ENCODE measurements at regions not wholly inside any gene's neighbourhood (a gene's known extent, or its start where the extent isn't known, plus 50 kb on each side); places are given as distances from the start of the nearest gene placed in this dataset.

DNA sequence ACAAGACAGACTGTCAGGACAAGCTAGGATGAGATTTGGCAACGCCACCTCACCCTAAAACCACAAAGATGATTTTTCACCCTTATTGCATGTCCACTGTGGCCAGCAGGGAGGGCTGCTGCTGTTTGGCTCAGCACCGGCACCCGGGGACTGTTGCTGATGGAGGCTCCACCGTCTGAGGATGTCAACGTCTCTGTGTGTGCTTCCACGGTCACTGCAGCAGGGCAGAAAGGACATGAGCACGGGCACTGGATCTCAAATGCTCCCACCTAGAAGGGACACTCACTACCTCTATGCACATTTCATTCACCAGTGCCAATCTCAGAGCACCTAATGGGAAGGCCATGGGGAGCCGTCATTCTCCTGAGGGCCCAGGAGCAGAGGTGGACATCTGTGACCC, 599.6 kb downstream of the PTPRU start:
- DNase-seq (ENCODE audit: low read depth in 4 of 4, low spot score in 1 of 4): no peak

DNA sequence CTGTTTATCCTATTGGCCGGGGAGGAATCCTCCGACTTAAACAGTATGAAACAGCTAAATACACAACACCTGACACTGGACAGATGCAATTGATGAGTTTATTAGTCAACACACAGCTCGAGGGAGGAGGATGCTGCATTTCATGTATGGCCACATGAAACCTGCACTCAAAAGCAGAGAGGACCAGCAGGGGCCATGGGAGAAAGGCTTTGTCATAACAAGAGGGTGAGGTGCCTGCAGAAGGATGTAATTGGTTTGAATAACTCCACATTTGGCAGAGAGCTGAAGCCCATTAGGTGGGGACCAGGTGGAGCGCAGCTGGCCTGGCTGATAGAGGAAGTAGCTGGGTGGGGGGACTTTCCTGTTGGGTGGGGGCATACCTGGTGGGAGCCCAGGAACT, 599.1 kb downstream of the PTPRU start:
- no peak for DNase-seq (ENCODE audit: low read depth in 4 of 4, low spot score in 1 of 4)

DNA sequence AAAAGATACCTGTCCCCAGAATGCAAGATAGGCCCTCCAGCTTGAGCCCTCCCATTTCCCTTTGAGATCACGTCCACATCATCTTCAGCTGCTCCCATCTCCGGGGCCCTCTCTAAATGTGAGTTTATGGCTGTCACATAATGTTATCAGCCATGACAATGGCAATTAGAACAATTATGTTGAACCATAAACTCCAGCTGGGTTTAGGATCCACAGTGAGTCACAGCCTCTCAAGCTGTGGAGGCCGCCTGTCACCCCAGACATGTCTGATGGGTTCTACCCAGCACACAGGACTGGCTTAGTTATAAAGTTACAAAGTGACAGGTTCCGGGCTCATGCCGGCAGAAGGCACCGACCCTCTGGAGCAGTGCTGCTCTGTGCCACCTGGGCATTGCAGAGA, 597.3 kb downstream of the PTPRU start:
- DNase-seq (ENCODE audit: low read depth in 4 of 4, low spot score in 1 of 4): no peak

DNA sequence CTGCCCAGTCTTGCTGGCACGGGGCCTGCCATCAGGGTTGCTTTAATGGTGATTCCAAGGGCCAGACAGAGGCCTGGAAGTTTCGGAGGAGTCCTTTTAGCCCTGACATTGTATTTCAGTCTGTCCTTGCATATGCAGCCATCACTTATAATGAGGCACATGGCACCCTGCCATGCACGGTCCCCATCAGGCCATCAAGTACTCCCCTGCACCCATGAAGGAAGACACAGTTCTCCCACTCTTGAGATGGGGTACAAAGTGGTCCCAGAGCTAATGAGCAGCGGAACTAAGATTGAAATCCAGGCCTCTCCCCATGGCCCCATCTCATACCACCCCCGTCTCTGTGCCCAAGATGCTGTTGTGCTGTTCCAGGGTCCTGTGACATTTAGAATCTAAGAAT, 596.6 kb downstream of the PTPRU start:
- DNase-seq (ENCODE audit: low read depth in 4 of 4, low spot score in 1 of 4): no peak

DNA sequence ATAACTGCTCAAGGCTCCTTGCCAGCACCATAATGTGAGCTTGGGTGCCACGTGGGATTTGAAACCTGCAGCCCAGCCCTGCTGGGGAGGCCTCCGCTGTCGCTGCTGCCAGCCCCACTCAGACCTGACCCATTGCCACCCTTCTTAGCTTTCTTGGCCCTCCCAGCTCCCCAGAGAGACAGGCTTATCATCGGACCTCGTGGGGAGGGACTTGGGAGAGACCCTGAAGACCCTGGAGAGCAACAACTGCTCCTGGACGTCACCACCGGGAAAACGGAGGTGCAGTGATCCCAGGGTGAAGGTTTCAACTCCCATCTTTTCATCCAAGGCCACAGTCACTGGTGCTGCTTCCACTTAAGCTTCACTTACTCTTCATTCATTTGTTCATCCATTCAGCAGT, 596.1 kb downstream of the PTPRU start:
- no peak for DNase-seq (ENCODE audit: low read depth in 4 of 4, low spot score in 1 of 4)

DNA sequence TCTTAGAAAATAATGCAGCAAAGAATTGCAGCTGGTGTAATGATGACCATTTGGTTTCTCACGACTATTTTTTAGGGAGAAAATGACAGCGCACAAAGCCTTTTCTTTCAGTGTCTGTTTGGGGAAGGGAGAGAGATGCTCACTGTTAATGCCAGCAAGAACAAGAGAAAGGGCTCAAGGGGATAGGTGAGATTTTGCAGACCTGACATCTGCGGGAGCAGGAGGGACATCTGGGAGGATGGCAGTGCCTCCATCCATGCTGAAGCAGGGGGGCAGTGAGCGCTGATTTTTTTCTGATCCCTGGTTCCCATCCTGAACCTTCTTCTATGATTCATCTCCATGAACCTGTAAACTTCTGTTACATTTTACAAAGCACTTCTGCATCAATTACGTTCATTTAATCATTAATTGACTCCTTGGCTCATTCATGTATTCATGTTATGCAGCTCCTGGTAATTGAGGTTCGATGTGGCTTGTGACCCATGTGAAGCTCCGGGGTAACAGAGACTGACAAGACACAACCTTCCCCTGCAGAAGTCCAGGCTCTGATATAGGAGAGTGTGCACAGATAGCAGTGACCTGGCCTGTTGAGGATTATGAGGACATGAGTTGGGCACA, 595.3 kb downstream of the PTPRU start:
- no peak for DNase-seq (ENCODE audit: low read depth in 4 of 4, low spot score in 1 of 4)

DNA sequence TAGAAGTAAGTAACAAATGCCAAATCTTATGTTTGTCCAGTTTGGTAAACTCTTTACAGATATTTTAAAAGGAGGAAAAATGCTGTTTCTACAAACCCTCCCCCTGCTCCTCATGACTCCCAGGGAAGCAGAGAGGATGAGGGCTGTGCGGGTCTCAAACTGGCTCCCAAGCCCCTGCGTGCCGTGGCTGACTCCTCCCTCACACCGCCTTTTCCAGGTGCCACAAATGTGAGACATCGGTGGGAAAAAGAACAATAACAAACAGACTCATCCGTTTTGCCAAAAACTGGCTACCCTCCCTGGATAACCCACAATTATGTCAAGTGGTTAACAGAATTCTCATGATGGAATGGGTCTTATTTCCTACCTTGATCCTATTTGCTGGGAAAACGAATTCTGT, 594.6 kb downstream of the PTPRU start:
- no peak for DNase-seq (ENCODE audit: low read depth in 4 of 4, low spot score in 1 of 4)

DNA sequence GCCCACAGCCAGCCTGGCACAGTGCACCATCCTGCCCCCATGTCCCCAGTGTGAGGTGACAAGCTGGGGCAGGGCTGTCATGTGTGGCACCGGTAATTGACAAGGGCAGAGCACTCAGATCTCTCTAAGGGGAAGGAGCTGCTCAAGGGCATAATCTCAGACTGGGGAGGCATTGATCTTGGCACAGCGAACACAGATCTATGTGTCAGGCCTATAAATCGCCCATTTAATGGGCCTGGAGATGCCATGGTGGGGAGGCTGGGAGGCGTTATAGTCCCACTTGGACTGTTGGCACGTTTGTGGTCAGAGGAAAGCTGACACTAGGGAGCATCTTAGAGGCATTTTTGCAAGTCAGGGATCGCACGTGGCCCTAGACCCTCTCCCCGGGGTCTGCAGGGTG, 594.1 kb downstream of the PTPRU start:
- no peak for DNase-seq (ENCODE audit: low read depth in 4 of 4, low spot score in 1 of 4)

DNA sequence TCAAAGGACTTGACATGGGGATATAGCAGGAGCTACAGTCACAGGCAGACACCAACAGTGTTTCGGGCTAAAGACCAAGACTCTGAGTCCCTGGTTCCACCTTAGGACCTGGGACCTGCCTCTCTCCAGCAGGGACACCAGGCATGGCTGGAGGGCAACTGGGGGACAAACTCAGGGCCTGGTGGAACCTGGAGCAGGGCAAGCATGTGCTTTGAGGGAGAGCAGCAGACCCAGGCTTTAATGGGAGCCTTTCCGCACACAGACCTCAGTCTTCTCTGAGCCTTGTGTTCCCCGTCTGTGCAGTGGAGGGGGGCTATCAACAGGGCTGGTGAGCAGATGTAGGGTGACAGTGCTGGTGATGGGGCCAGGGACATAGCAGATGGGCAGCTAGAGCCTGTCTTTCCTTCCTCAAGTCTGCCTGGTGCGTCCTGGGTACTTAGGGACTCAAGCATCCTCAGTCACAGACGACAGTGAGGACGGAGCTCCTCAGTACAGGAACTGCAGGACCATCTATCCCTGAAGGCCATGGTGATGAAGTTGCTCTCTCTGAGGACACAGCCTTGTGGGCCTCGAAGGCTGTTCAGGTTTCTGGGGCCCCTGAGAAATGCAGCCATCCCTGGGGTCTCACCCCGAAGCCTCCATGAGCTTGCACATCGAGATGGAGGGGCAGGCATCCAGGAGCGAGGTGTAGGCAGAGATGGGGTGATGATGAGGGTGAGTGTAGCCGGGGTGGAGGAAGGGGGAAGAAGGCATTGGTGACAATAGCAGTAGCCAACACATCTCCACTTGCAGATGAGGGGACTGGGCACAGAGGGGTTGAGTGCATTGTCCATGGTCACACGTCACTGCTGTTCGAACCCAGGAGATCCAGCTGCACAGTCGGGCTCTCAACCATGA, 593.4 kb downstream of the PTPRU start:
- no peak for DNase-seq (ENCODE audit: low read depth in 4 of 4, low spot score in 1 of 4)

DNA sequence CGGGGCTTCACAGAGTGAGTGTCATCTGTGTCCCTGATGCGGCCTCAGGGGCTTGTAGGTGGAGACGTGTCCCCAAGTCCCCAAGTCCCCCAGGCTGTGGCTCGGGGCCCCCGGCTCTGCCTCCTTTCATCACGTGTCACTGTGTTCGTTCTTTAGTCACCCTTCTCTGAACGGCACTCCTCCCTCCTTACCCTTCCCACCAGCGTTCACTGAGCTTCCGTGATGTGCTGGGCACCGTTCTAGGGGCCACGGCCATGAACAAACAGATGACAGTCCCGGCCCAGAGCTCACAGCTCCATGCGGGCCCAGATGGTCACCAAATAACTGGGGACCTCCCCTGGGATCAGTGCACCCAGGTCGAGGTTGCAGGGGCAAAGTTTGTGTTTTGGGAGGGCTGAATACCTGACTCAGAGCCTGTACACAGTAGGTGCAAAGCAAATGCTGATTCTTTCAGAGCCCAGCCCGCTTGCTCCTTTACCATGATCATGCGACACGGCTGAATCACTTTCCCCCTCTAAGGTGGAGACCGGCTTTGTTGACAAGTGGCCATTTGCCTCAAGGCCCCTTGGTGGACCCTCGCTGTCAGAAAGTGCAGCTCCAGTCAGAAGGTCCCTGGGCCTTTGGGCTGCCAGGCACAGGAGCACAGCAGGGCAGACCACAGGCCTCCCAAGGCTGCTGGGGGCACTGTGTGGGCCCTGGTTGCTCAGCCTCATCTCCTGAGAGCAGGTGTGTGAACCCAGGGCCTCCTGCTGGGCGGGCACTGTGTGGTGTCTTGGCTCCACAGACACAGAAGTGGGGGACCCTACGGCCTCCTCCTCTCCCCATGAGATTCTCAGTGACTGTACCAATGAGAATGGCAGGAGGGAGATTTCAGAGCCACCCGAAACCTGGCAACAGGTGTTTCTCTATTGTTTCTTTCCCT, 592.5 kb downstream of the PTPRU start:
- DNase-seq (ENCODE audit: low read depth in 4 of 4, low spot score in 1 of 4): no peak

DNA sequence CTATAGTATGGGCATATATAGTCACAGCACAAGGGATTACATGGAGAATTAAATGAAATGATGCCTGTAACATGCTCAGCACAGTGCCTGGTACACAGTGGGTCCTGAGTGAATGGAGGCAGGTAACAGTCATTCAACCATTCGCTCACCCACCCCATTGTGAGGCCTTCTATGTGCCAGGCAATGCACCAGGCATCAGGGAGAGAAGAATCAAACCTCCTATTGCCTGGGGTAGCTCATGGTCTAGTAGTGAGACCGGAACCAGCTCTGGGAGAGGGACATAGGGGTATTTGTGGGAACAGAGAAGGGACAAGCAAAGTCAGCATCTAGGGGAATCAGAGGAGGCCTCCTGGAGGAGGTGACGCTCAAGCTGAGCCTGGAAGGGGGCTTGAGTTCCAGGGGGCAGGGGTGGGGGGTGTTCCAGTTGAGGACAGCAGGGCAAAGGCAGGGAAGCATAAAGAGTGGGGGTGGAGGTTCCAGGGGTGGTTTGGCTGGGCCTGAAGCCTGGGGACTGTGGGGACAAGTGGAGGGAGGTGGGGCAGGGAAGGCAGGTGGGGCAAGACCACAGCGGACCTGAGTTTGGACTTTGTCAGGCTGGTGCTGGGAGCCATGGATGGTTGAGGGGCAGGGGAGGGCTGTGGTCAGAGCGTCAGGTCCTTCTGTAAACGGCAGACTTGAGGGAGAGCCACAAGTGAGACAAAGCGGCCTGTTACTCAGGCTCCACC, 591.6 kb downstream of the PTPRU start:
- no peak for DNase-seq (ENCODE audit: low read depth in 4 of 4, low spot score in 1 of 4)

DNA sequence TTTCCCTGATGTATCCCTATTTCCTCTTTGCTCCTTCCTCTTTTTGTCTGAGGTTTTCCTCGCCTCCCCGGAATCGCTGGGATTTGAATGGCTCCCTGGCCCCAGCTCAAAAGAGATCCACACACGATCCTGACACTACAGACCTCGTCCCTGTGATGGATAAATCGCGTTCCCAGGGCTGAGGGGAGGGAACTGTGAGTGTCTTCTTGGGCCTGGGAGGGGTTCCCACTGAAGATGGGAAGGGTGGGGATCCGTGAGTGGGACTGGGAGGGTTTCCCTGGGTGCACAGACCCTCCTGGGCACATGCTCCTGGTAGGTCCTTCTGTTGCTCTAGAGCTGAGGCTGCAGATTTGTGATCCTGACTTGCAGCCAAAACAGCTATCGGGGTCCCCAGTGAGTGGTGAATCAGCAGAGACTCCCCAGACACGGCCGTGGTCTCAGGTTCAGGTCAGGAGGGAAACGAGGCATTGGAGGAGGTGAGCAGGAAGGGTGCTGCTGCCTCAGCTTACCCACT, 591.0 kb downstream of the PTPRU start:
- no peak for DNase-seq (ENCODE audit: low read depth in 4 of 4, low spot score in 1 of 4)

DNA sequence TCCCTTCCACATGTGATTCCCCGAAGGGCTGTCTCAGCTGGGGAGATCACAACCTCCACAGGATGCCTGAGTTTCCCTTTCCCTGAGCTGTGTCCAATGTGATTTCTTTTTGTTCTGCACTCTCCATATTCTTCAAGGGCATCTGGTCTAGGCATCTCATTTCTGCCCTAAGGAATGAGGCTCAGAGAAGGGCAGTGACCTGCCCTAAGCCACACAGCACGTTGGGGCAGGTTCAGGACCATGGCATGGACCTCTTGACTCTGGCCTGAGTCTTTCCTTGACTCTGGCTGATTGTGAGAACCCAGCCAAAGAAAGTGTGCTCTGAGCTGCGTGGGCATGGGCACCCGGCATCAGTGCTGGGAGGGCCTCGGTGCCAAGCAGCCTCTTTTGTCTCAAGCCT, 590.3 kb downstream of the PTPRU start:
- no peak for DNase-seq (ENCODE audit: low read depth in 4 of 4, low spot score in 1 of 4)

DNA sequence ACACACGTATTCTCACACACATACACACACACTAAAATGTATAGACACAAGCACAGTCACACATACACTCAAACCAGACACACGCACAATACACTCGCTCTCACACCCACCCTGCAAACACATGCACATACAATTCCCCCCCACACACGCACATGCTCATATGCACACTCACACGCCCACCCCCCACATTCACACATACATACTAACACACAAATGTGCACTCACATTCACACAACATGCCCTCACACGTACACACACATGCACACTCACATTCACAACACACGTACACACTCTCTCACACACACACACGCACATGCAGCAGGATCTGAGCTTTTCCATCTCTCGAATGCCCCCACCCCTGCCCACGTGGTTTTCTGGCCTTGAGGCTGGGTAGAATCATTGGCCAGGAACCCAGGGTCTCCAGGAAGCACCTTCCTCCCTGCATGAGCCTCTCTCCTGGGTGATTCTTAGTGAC, 589.7 kb downstream of the PTPRU start:
- DNase-seq (ENCODE audit: low read depth in 4 of 4, low spot score in 1 of 4): no peak

DNA sequence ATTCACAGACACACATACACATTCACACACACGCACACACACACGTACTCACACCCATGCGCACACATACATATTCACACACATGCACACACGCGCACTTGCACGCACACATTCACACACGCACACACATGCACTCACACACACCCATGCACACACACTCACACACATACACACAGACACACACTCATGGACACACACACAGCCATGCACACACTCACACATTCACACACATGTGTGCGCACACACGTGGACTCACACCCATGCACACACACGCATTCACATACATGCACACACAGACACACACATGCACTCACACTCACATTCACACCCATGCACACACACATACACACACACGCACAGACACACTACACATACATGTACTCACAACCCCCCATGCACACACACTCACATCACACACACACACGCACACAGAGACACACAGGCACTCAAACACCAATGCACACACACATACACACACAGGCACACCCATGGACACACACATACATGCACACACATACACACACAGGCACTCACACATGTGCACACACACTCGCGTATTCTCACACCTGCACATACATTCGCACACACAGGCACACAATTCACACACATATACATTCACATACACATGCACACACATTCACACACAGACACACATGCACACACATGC, 589.1 kb downstream of the PTPRU start:
- no peak for DNase-seq (ENCODE audit: low read depth in 4 of 4, low spot score in 1 of 4)

DNA sequence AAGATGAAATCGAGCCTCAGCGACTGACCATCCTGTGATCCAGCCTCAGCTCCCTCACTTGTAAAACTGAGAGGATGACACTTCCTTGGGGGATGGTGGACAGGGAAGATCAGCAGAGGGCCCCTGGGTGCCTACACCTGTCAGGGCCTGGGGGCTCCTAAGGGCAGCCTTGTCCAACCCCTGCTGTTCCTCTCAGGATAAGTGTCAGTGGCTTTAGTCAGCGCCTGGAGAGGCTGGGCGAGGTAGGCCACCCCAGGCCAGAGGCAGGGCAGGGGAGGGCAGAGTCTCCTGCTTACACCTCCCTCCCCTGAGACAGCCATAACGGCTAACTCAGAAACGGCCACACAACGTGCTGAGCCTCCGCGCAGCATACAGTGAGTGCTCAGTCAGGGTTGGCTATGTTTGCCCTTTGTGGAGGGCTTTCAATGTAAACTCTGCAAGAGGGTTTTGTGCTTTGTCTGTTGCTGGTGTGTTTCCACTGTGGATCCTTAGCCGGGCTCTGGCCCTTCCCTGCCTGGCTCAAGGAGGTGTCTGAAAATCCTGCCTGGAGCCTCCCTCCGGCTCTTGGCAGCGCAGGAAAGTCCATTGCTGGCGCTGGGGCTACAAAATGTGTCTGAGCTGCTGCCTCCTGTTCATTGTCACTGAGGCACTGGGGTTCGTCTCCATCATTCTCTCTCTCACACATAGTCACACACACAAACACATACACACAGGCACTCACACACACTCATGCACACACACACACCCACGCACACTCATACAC, 588.4 kb downstream of the PTPRU start:
- DNase-seq (ENCODE audit: low read depth in 4 of 4, low spot score in 1 of 4): no peak

DNA sequence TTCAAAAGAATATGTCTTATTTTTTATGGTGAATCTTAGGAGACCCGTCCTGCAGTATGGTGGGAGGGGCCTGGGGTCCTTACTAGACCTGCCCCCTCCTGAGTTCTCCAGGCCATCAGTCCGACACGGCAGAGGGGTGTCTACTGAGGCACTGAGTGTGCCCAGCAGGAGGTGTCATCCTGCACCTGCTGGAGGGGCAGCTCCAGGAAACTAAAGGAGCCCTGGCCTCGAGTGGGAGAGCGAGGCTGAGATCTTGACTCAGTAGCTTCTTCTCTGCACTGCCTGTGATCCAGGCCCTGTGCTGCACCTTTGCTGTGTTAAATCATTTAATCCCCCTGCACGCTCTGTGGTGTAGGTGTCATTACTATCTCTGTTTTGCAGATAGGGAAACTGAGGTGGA, 587.7 kb downstream of the PTPRU start:
- no peak for DNase-seq (ENCODE audit: low read depth in 4 of 4, low spot score in 1 of 4)

DNA sequence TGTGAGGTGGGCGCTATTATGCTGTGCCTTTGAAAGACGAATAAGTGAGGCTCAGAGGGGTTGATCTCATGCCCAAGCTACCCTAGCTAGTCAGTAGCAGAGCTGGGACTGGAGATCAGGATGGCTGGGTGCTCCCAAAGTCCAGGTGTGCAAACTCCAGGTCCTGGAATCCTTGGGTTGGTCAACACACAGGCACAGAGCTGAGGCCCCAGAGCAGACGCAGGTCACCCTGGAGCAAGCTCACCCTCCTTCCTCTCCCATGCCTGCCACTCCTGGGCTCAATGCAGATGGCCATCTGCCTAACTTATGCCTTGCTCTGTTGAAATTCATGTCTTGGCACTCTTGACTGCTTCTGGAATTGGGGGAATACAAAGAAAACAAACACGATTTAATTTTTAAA, 587.2 kb downstream of the PTPRU start:
- DNase-seq (ENCODE audit: low read depth in 4 of 4, low spot score in 1 of 4): no peak

DNA sequence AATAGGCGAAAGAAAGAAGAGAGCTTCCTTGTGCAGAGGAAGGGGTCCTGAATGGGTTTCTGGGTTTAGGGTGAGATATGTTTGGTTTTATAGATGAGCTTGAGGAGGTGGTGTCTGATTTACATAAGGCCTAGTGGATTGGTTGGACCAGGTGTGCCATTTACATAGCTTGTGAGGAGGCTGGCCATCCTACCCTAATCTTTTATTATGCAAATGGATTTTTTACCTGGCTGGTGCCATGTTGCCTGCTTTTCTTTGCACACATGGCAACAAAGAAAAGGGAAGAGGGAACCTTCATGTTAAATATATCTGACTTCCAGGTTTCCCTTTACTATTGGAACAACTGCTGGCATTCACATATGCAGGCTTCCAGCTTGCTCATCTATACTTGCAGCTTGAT, 585.3 kb downstream of the PTPRU start:
- DNase-seq (ENCODE audit: low read depth in 4 of 4, low spot score in 1 of 4): no peak

DNA sequence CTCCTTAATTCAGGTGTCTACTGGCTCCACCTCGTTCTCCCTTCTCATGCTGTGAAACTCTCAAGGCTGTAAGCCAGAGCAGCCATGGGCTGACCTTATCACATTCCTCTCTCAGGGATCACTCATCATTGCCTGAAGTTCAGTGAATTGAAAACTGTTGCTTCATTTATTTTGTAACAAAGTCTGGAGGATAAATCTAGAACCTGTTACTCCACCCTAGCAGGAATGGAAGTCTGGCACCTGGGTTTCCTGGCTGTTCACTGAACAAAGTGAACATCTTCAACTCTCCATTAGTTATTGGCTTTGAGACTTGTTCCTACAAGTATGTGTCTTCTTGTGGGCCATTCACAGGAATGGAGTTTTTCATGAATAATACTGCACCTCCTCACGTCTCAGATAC, 584.1 kb downstream of the PTPRU start:
- no peak for DNase-seq (ENCODE audit: low read depth in 4 of 4, low spot score in 1 of 4)

All from stimulated activated CD4-positive, alpha-beta T cell treated with anti-CD3 and anti-CD28 coated beads, Interleukin-1b, Interleukin-23, amount 100 ng/mL, for 24 hours (primary cell).